Activated gamma-delta T cell treated with Interleukin-2 at 50 U/mL for 16 hours (primary cell): ENCODE measurements at regions not wholly inside any gene's neighbourhood (a gene's known extent, or its start where the extent isn't known, plus 50 kb on each side); places are given as distances from the start of the nearest gene placed in this dataset.

ENCODE experiments used
- DNase-seq: peaks from one replicate; pipeline ENCODE4 v3.0.0-alpha.2; 2020

- DNase-seq, result no peak
Observed at GRCh38 chr21:19874521-19874920, 1123.7 kb upstream of the NCAM2 start.

- no peak for DNase-seq
Observed at GRCh38 chr21:19878133-19878532, 1120.1 kb upstream of the NCAM2 start.

DNA sequence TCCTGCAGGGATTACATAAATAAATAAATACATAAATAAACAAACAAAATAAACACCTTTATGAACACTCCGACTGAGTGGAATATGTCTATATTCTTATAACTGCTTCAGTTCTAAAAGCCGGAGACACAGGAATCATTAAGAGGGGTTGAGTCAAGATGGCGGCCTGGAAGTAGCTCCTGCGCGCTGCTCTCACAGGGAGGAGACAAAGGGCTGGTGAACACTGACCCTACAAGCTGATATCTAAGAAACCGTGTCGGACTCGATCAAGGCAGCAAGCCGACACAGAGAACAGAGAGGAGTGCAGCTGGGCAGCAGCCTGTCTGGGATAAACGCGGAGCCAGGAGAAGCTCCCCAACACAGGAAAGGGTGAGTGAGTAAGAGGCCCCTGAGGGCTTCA is 1098.6 kb upstream of the NCAM2 start:
- no peak for DNase-seq

DNA sequence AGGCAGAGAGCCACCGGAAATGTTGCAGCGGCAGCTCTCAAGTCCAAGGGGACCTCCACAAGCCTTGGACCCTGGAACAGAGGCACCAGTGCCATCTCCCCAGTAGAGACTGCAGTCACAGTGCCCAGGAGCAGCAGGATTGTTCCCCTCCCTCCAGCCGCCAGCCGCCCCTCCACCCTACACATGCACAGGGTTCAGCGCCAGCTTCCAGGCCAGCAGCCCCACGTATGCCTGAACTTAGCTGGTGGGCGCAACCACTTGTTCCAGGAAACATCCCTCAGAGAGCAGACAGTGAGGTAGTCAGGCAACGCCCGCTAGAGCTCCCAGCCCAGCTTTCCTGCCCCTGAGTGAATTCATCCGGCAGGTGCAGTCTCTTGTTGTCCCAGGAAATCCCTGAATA is 1098.1 kb upstream of the NCAM2 start:
- no peak for DNase-seq

DNA sequence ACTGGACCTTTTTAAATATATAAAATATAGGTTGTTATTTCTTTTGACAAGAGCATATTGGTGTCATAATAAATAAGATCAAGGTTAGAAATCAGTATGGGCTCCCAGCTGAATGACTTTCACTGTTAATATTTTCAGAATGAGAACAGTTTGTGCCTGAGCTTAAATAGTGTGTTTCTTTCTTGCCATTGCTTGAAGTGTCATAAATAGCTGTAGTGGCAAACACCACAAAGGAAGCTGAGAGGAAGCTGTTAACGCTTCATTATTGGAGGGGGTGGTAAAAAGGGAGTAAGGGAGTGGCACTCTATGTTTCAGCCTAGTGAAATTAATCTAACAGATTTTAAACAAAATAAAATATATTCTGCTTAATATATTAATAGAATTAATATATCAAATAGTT is 1089.8 kb upstream of the NCAM2 start:
- DNase-seq, result no peak

- no peak for DNase-seq
Observed at GRCh38 chr21:19914028-19914427, 1084.2 kb upstream of the NCAM2 start.

DNA sequence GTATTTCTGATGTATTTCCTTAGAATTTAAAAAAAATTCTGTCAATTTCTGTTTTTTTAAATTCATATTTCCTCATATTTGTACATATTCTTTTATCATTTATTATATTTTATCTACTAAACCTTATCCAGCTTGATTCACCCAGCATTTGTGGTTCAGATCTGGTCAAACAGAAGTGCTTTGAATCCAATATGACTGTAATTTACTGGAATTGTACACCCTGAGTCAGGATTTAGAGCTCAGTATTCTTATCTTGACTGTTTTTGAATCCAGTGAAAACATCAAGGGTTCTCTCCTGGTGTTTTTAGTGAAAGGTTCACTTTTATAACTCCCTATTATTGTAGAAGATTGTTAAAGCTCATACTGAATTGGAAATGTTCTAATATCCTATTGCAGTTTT is 1077.0 kb upstream of the NCAM2 start:
- DNase-seq, result no peak

- DNase-seq, result no peak
Observed at GRCh38 chr21:19922122-19922521, 1076.1 kb upstream of the NCAM2 start.

- no peak for DNase-seq
Observed at GRCh38 chr21:19935467-19935866, 1062.7 kb upstream of the NCAM2 start.

- DNase-seq, result no peak
Observed at GRCh38 chr21:19937619-19938018, 1060.6 kb upstream of the NCAM2 start.

GRCh38 chr21:19941626-19942025 is 1056.6 kb upstream of the NCAM2 start:
- DNase-seq, result no peak

- no peak for DNase-seq
Observed at GRCh38 chr21:19950347-19950746, 1047.9 kb upstream of the NCAM2 start.

- DNase-seq, result no peak
Observed at GRCh38 chr21:19969156-19969555, 1029.1 kb upstream of the NCAM2 start.

DNA sequence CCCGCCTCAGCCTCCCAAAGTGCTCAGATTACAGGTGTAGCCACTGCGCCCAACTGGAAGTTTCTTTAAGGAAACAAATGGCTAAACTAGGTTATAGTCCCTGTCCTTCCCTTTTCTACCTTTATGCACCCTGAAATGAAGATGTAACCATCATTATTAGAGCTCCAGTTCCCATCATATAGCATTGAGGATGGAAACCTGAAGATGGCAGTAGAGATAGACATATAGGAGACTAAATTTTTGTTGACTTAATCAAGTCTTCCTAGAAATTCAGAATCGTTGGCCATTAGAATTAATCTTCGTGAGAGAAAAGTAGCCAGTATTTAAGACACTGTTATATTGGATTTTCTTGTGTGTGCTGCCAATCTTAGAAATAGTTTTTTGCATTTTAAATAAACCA is 1016.3 kb upstream of the NCAM2 start:
- DNase-seq, result no peak

DNA sequence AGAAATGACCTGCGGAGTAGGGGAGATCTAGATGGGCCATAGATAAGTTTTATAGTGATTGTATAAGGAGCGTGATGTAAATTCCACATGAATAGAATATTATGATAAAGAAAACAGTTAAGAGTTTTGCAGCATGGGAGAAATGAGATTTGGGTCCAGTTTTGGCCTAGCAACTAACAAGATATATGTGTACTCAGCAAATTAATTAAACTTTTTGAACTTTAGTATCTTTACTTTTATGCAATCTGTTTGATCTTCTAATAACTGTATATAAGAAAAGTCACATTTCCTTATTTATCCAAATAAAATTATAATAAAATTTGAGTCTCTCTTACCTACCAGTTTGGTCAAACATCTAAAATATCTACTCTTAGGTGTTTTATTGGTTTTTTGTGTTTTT is 1011.8 kb upstream of the NCAM2 start:
- no peak for DNase-seq

GRCh38 chr21:19987671-19988070 is 1010.5 kb upstream of the NCAM2 start:
- no peak for DNase-seq

GRCh38 chr21:19992540-19992939 is 1005.7 kb upstream of the NCAM2 start:
- DNase-seq, result no peak

GRCh38 chr21:19993268-19993667 is 1004.9 kb upstream of the NCAM2 start:
- no peak for DNase-seq

- DNase-seq, result no peak
Observed at GRCh38 chr21:19995253-19995652, 1003.0 kb upstream of the NCAM2 start.

DNA sequence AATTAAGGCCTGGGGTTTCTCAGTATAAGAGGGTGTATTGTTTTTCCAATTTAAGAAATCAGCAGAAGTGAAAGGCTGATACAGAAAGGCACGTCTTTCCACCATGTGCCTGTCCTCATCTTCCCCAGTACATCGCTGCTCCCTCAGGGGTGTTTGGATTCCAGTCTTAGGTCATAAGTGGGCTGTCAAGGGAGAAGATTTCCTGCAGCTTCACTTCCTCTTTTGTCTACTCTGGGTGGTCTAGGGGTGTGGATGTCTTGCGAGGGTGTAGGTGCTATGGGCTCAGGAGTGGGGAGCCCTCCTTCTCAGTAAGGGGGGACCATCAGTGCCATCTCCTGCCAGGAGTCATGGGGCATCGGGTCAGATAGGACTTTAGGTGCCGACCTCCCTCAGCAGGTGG is 999.8 kb upstream of the NCAM2 start:
- DNase-seq, result no peak

- DNase-seq, result no peak
Observed at GRCh38 chr21:19999369-20000272, 998.6 kb upstream of the NCAM2 start.

GRCh38 chr21:20004367-20004766 is 993.8 kb upstream of the NCAM2 start:
- DNase-seq, result no peak

- no peak for DNase-seq
Observed at GRCh38 chr21:20010691-20011200, 987.5 kb upstream of the NCAM2 start.

DNA sequence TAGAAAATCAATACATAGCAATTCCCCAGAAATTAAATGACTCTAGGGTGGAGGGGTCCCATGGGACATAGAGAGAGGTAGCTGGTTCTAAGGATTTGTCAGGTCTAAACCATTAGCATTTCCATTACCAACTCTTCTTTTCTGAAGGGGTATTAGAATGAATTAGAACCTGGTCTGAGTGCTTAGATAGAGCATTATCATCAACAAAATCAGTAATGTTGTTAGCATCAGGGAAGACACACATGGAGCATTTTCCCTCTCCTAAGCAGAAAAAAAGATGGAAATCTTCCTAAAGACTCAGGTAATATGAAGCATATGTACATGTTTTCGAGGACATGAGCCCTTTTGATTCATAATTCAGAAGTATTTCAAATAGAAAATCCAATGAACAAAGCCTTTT is 984.4 kb upstream of the NCAM2 start:
- DNase-seq, result no peak

GRCh38 chr21:20016435-20017005 is 981.7 kb upstream of the NCAM2 start:
- no peak for DNase-seq
